G401 (cell line): ENCODE measurements at regions not wholly inside any gene's neighbourhood (a gene's known extent, or its start where the extent isn't known, plus 50 kb on each side); places are given as distances from the start of the nearest gene placed in this dataset.
A peak's percentile ranks its signal among the peaks of the same experiment; 100 is the strongest.

Experiments used
- DNase-seq: peaks from one replicate; pipeline ENCODE4 v3.0.0-alpha.2; 2015; ENCODE audit warnings: low spot score
- in situ Hi-C: cut with HindIII; loops from 2 replicates; pipeline ENCODE4 v1.10.0; 2016; ENCODE audit warnings: low sequenced_read_pairs, mixed read lengths

- in situ Hi-C loops = no loop called here
- DNase-seq = no peak
Observed at GRCh38 chr11:70530629-70531185, 132.4 kb downstream of the CTTN start.

GRCh38 chr11:70531281-70532065, 133.1 kb downstream of the CTTN start:
- in situ Hi-C loops = no loop called here
- DNase-seq = no peak

GRCh38 chr11:70532066-70532440, 133.7 kb downstream of the CTTN start:
- in situ Hi-C loops = no loop called here
- no peak for DNase-seq

- in situ Hi-C loops = no loop called here
- no peak for DNase-seq
Observed at GRCh38 chr11:70532731-70533130, 134.4 kb downstream of the CTTN start.

- DNase-seq = no peak
- in situ Hi-C loops = no loop called here
Observed at GRCh38 chr11:70535191-70535971, 137.1 kb downstream of the CTTN start.

GRCh38 chr11:70536051-70536877, 137.9 kb downstream of the CTTN start:
- DNase-seq = no peak
- in situ Hi-C loops = no loop called here

- no peak for DNase-seq
- in situ Hi-C loops = no loop called here
Observed at GRCh38 chr11:70537576-70538571, 139.5 kb downstream of the CTTN start.

GRCh38 chr11:70538641-70539359, 140.5 kb downstream of the CTTN start:
- no peak for DNase-seq
- in situ Hi-C loops = no loop called here

GRCh38 chr11:70539360-70540095, 141.2 kb downstream of the CTTN start:
- in situ Hi-C loops = no loop called here
- no peak for DNase-seq

- no peak for DNase-seq
- in situ Hi-C loops = no loop called here
Observed at GRCh38 chr11:70540196-70540595, 141.9 kb downstream of the CTTN start.

GRCh38 chr11:70541176-70541575, 142.8 kb downstream of the CTTN start:
- in situ Hi-C loops = no loop called here
- DNase-seq = no peak

- DNase-seq = no peak
- in situ Hi-C loops = no loop called here
Observed at GRCh38 chr11:70541699-70542098, 143.4 kb downstream of the CTTN start.

- peak; percentile 23 for DNase-seq
- in situ Hi-C loops = no loop called here
Observed at GRCh38 chr11:70542406-70542805, 144.1 kb downstream of the CTTN start.

GRCh38 chr11:70542811-70543210, 144.5 kb downstream of the CTTN start:
- in situ Hi-C loops = no loop called here
- DNase-seq = no peak

GRCh38 chr11:70543611-70544010, 145.3 kb downstream of the CTTN start:
- in situ Hi-C loops = no loop called here
- no peak for DNase-seq

- DNase-seq = no peak
- in situ Hi-C loops = no loop called here
Observed at GRCh38 chr11:70544067-70544773, 145.9 kb downstream of the CTTN start.
